ENCODE measurements at regions not wholly inside any gene's neighbourhood (a gene's known extent, or its start where the extent isn't known, plus 50 kb on each side); places are given as distances from the start of the nearest gene placed in this dataset.
"Not testable (repeated sequence)": the region's sequence is repeated elsewhere in the genome, so short reads cannot be mapped to it uniquely, and the experiment has no call there.

- Histone ChIP-seq H3K4me1 (ENCODE audit: control insufficient read depth, insufficient read depth, low read length, poor library complexity, severe bottlenecking) (no peaks in the 10 kb centered on the region), H3K4me3 (ENCODE audit: extremely low read depth, insufficient read depth, low read length, poor library complexity, severe bottlenecking) (no peak overlapping the region), H3K36me3 (ENCODE audit: control insufficient read depth, insufficient read depth, low read length) (no peaks in the 10 kb centered on the region), H3K9me3 (ENCODE audit: control insufficient read depth, low read length) (no peaks in the 10 kb centered on the region), H3K27ac (ENCODE audit: low read depth, low read length, severe bottlenecking) (no peak overlapping the region)
- WGBS, 2 experiments (ENCODE audit: insufficient coverage in 2 of 2), result 94 to 100% methylated on average over 2 to 3 of the region's 3 CpGs
Observed at GRCh38 chr1:38733761-38734160, 125.8 kb downstream of the RRAGC start.

- no peaks in the 10 kb centered on the region for H3K36me3 ChIP-seq (ENCODE audit: control insufficient read depth, insufficient read depth, low read length)
- H3K9me3 ChIP-seq (ENCODE audit: control insufficient read depth, low read length), result no peaks in the 10 kb centered on the region
- no peak overlapping the region for H3K4me3 ChIP-seq (ENCODE audit: extremely low read depth, insufficient read depth, low read length, poor library complexity, severe bottlenecking)
- no peak overlapping the region for H3K27ac ChIP-seq (ENCODE audit: low read depth, low read length, severe bottlenecking)
- WGBS, 2 experiments (ENCODE audit: insufficient coverage in 2 of 2), result 94 to 100% methylated on average over 4 of the region's 6 CpGs
- H3K4me1 ChIP-seq (ENCODE audit: control insufficient read depth, insufficient read depth, low read length, poor library complexity, severe bottlenecking), result no peaks in the 10 kb centered on the region
Observed at GRCh38 chr1:38730511-38731397, 128.8 kb downstream of the RRAGC start.

- H3K4me3 ChIP-seq (ENCODE audit: extremely low read depth, insufficient read depth, low read length, poor library complexity, severe bottlenecking), result no peak overlapping the region
Observed at GRCh38 chr1:38728585-38728908, 131.0 kb downstream of the RRAGC start.

GRCh38 chr1:38727684-38728584 lies 131.6 kb downstream of the RRAGC start:
- WGBS, 2 experiments (ENCODE audit: insufficient coverage in 2 of 2), result 35 to 42% methylated on average over 9 to 16 of the region's 20 CpGs
- no peaks in the 10 kb centered on the region for H3K4me1 ChIP-seq (ENCODE audit: control insufficient read depth, insufficient read depth, low read length, poor library complexity, severe bottlenecking)
- H3K36me3 ChIP-seq (ENCODE audit: control insufficient read depth, insufficient read depth, low read length), result no peaks in the 10 kb centered on the region
- no peak overlapping the region for H3K4me3 ChIP-seq (ENCODE audit: extremely low read depth, insufficient read depth, low read length, poor library complexity, severe bottlenecking)
- H3K27ac ChIP-seq (ENCODE audit: low read depth, low read length, severe bottlenecking), result peak overlapping the region; percentile 62
- no peaks in the 10 kb centered on the region for H3K9me3 ChIP-seq (ENCODE audit: control insufficient read depth, low read length)

More at GRCh38 chr1:38728585-38728908, 131.0 kb downstream of the RRAGC start:
- H3K27ac ChIP-seq (ENCODE audit: low read depth, low read length, severe bottlenecking), result no peak overlapping the region
- no peaks in the 10 kb centered on the region for H3K4me1 ChIP-seq (ENCODE audit: control insufficient read depth, insufficient read depth, low read length, poor library complexity, severe bottlenecking)
- no peaks in the 10 kb centered on the region for H3K36me3 ChIP-seq (ENCODE audit: control insufficient read depth, insufficient read depth, low read length)
- H3K9me3 ChIP-seq (ENCODE audit: control insufficient read depth, low read length), result no peaks in the 10 kb centered on the region
- WGBS, 2 experiments (ENCODE audit: insufficient coverage in 2 of 2), result 67% methylated on average over 1 of the region's 1 CpG; no CpG with 5 or more reads in 1 of the 2 experiments

GRCh38 chr1:38725321-38725961 lies 134.1 kb downstream of the RRAGC start:
- not testable (repeated sequence) for H3K36me3 ChIP-seq (ENCODE audit: control insufficient read depth, insufficient read depth, low read length); H3K4me3 ChIP-seq (ENCODE audit: extremely low read depth, insufficient read depth, low read length, poor library complexity, severe bottlenecking); H3K4me1 ChIP-seq (ENCODE audit: control insufficient read depth, insufficient read depth, low read length, poor library complexity, severe bottlenecking); H3K27ac ChIP-seq (ENCODE audit: low read depth, low read length, severe bottlenecking); H3K9me3 ChIP-seq (ENCODE audit: control insufficient read depth, low read length)
- 92 to 98% methylated on average over 4 to 8 of the region's 8 CpGs for WGBS, 2 experiments (ENCODE audit: insufficient coverage in 2 of 2)

- Histone ChIP-seq H3K27ac (ENCODE audit: low read depth, low read length, severe bottlenecking) (no peak overlapping the region), H3K4me1 (ENCODE audit: control insufficient read depth, insufficient read depth, low read length, poor library complexity, severe bottlenecking) (no peaks in the 10 kb centered on the region), H3K36me3 (ENCODE audit: control insufficient read depth, insufficient read depth, low read length) (no peaks in the 10 kb centered on the region), H3K9me3 (ENCODE audit: control insufficient read depth, low read length) (no peaks in the 10 kb centered on the region), H3K4me3 (ENCODE audit: extremely low read depth, insufficient read depth, low read length, poor library complexity, severe bottlenecking) (no peak overlapping the region)
- WGBS, 2 experiments (ENCODE audit: insufficient coverage in 2 of 2), result 62 to 76% methylated on average over 5 to 6 of the region's 7 CpGs
Observed at GRCh38 chr1:38724160-38725131, 135.1 kb downstream of the RRAGC start.

GRCh38 chr1:38721816-38722215 lies 137.8 kb downstream of the RRAGC start:
- 92 to 100% methylated on average over 3 of the region's 4 CpGs for WGBS, 2 experiments (ENCODE audit: insufficient coverage in 2 of 2)
- Histone ChIP-seq H3K9me3 (ENCODE audit: control insufficient read depth, low read length) (no peaks in the 10 kb centered on the region), H3K4me3 (ENCODE audit: extremely low read depth, insufficient read depth, low read length, poor library complexity, severe bottlenecking) (no peak overlapping the region)

GRCh38 chr1:38719880-38720279 lies 139.7 kb downstream of the RRAGC start:
- WGBS, 2 experiments (ENCODE audit: insufficient coverage in 2 of 2), result 84 to 92% methylated on average over 5 to 6 of the region's 7 CpGs
- Histone ChIP-seq H3K4me3 (ENCODE audit: extremely low read depth, insufficient read depth, low read length, poor library complexity, severe bottlenecking) (no peak overlapping the region), H3K9me3 (ENCODE audit: control insufficient read depth, low read length) (no peaks in the 10 kb centered on the region), H3K27ac (ENCODE audit: low read depth, low read length, severe bottlenecking) (no peak overlapping the region), H3K4me1 (ENCODE audit: control insufficient read depth, insufficient read depth, low read length, poor library complexity, severe bottlenecking) (no peaks in the 10 kb centered on the region), H3K36me3 (ENCODE audit: control insufficient read depth, insufficient read depth, low read length) (no peaks in the 10 kb centered on the region)

More at GRCh38 chr1:38721816-38722215, 137.8 kb downstream of the RRAGC start:
- Histone ChIP-seq H3K27ac (ENCODE audit: low read depth, low read length, severe bottlenecking) (no peak overlapping the region), H3K4me1 (ENCODE audit: control insufficient read depth, insufficient read depth, low read length, poor library complexity, severe bottlenecking) (no peaks in the 10 kb centered on the region), H3K36me3 (ENCODE audit: control insufficient read depth, insufficient read depth, low read length) (no peaks in the 10 kb centered on the region)

- H3K9me3 ChIP-seq (ENCODE audit: control insufficient read depth, low read length), result no peaks in the 10 kb centered on the region
- no peaks in the 10 kb centered on the region for H3K36me3 ChIP-seq (ENCODE audit: control insufficient read depth, insufficient read depth, low read length)
- H3K4me1 ChIP-seq (ENCODE audit: control insufficient read depth, insufficient read depth, low read length, poor library complexity, severe bottlenecking), result no peaks in the 10 kb centered on the region
- no peak overlapping the region for H3K27ac ChIP-seq (ENCODE audit: low read depth, low read length, severe bottlenecking)
- no peak overlapping the region for H3K4me3 ChIP-seq (ENCODE audit: extremely low read depth, insufficient read depth, low read length, poor library complexity, severe bottlenecking)
- 91 to 94% methylated on average over 8 of the region's 8 CpGs for WGBS, 2 experiments (ENCODE audit: insufficient coverage in 2 of 2)
Observed at GRCh38 chr1:38718031-38718430, 141.5 kb downstream of the RRAGC start.

- H3K9me3 ChIP-seq (ENCODE audit: control insufficient read depth, low read length), result no peaks in the 10 kb centered on the region
- no peak overlapping the region for H3K4me3 ChIP-seq (ENCODE audit: extremely low read depth, insufficient read depth, low read length, poor library complexity, severe bottlenecking)
- H3K27ac ChIP-seq (ENCODE audit: low read depth, low read length, severe bottlenecking), result no peak overlapping the region
- WGBS, 2 experiments (ENCODE audit: insufficient coverage in 2 of 2), result 67 to 100% methylated on average over 1 of the region's 2 CpGs
- H3K4me1 ChIP-seq (ENCODE audit: control insufficient read depth, insufficient read depth, low read length, poor library complexity, severe bottlenecking), result no peaks in the 10 kb centered on the region
- no peaks in the 10 kb centered on the region for H3K36me3 ChIP-seq (ENCODE audit: control insufficient read depth, insufficient read depth, low read length)
Observed at GRCh38 chr1:38716229-38716628, 143.3 kb downstream of the RRAGC start.
